ENCODE measurements at regions not wholly inside any gene's neighbourhood (a gene's known extent, or its start where the extent isn't known, plus 50 kb on each side); places are given as distances from the start of the nearest gene placed in this dataset.

DNA sequence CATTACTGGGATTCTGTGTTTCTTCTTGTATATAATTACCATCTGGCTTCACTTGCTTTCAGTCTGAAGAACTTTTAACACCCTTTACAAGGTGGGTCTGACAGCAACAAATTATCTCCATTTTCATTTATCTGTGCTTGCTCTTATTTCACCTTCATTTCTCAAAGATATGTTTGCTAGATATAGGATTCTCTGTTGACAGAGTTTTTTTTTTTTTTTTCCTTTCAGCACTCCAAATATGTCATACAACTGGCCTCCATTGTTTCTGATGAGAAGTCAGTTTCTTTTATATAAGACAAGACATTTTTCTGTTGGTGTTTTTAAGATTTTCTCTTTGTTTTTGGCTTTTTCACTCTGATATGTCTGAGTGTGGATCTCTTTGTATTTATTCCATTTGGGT lies 59.3 kb upstream of the TACR1 start:
- TF ChIP-seq, protein P1, sequence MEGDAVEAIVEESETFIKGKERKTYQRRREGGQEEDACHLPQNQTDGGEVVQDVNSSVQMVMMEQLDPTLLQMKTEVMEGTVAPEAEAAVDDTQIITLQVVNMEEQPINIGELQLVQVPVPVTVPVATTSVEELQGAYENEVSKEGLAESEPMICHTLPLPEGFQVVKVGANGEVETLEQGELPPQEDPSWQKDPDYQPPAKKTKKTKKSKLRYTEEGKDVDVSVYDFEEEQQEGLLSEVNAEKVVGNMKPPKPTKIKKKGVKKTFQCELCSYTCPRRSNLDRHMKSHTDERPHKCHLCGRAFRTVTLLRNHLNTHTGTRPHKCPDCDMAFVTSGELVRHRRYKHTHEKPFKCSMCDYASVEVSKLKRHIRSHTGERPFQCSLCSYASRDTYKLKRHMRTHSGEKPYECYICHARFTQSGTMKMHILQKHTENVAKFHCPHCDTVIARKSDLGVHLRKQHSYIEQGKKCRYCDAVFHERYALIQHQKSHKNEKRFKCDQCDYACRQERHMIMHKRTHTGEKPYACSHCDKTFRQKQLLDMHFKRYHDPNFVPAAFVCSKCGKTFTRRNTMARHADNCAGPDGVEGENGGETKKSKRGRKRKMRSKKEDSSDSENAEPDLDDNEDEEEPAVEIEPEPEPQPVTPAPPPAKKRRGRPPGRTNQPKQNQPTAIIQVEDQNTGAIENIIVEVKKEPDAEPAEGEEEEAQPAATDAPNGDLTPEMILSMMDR (IDR thresholded peaks at IDR 0.05; ENCODE audit: low read length) = no peak
- no peak for TF ChIP-seq EZH2 (optimal IDR thresholded peaks at IDR 0.05; ENCODE audit: low read depth, low read length)
